Esophagus squamous epithelium (tissue), 5 donors: ENCODE measurements at regions not wholly inside any gene's neighbourhood (a gene's known extent, or its start where the extent isn't known, plus 50 kb on each side); places are given as distances from the start of the nearest gene placed in this dataset.

ENCODE experiments used
- DNase-seq: peaks from one replicate; lab custom pipeline; 2025; lab: John Stamatoyannopoulos, UW
- H3K27ac ChIP-seq, 4 donors: fragments of 200-600 bp; sonication (generic); one replicate each; pipeline ENCODE4 v1.5.1; 2016 to 2019; ENCODE audit warnings: mild to moderate bottlenecking in 1 of 4
- H3K27me3 ChIP-seq, 4 donors: fragments of 200-600 bp; sonication (generic); 1 replicate in 3 of 4; 2 replicates in 1 of 4; pipeline versions ENCODE4 v1.5.1 to v1.6.0; 2017 to 2021; ENCODE audit warnings: antibody characterized with exemption in 1 of 4
- H3K36me3 ChIP-seq, 3 donors: fragments of 200-600 bp; sonication (generic); one replicate each; pipeline ENCODE4 v1.5.1; 2016 to 2019
- H3K4me1 ChIP-seq, 3 donors: fragments of 200-600 bp; sonication (generic); one replicate each; pipeline ENCODE4 v1.5.1; 2017 to 2019
- H3K4me3 ChIP-seq, 4 donors: fragments of 200-600 bp; sonication (generic); 1 replicate in 3 of 4; 2 replicates in 1 of 4; pipeline ENCODE4 v1.5.1; 2016 to 2019; ENCODE audit warnings: mild to moderate bottlenecking in 2 of 4, moderate library complexity in 1 of 4
- H3K9me3 ChIP-seq, 3 donors: fragments of 200-600 bp; sonication (generic); one replicate each; pipeline ENCODE4 v1.5.1; 2016 to 2019
- CTCF ChIP-seq, 6 experiments: fragments of 450-650 bp in 4 of 6; fragments of 200-600 bp in 2 of 6; sonication (generic) in 2 of 6; IDR thresholded peaks; one replicate each; pipeline ENCODE4 v1.5.1; 2016 to 2019; ENCODE audit warnings: antibody characterized with exemption in 6 of 6, mild to moderate bottlenecking in 4 of 6, moderate library complexity in 4 of 6
- POLR2A ChIP-seq, 4 donors: fragments of 450-650 bp; IDR thresholded peaks; one replicate each; pipeline ENCODE4 v1.6.1; 2017; ENCODE audit warnings: antibody characterized with exemption in 4 of 4, mild to moderate bottlenecking in 4 of 4, moderate library complexity in 3 of 4
- WGBS, 2 donors: methylation state at CpG; one replicate each; pipeline ENCODE4 v1.1.5; 2018; 5-methylcytosine and 5-hydroxymethylcytosine counted together
- intact Hi-C: fragments of 100-400 bp; cut with DNase I; formaldehyde crosslinking; loops from one replicate; pipeline ENCODE4 v1.15.0; 2022
- donor health status: DM: yes; HTN: yes; CAD: no.

GRCh38 chrX:63128509-63128908 lies 222.6 kb downstream of the SPIN4 start:
- no peak for DNase-seq
- no peaks in the 10 kb centered on the region for H3K27me3 ChIP-seq
- TF ChIP-seq CTCF (IDR thresholded peaks at IDR 0.05) (peak in 3 of 6 experiments; percentile 13 to 40 (median 25)), POLR2A (IDR thresholded peaks at IDR 0.05) (no peak)
- no peak overlapping the region for H3K27ac ChIP-seq
- 0% methylated on average over 2 of the region's 2 CpGs for WGBS, 2 donors
- no peaks in the 10 kb centered on the region for H3K9me3 ChIP-seq
- H3K36me3 ChIP-seq: no peaks in the 10 kb centered on the region
- no peak overlapping the region for H3K4me3 ChIP-seq
- intact Hi-C loops: no loop called here
- H3K4me1 ChIP-seq: no peaks in the 10 kb centered on the region

DNA sequence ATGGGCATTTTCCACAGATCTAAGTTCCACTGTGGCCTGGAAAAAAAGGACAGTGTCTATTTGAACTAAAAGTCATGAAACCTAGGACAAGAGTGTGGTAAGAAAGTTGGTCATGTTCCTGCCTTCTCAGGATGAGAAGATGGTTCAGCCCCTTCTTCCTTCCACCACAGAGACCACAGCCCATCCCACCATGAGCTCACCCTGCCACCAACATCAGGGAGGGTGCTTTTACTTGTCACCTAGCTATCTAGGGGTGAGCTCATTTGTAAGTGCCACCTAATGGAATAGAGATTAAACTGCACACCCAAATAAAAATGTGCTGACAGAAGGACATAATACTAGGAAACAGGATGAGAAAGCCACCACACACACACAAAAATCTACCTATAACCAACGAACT lies 235.9 kb downstream of the SPIN4 start:
- DNase-seq: no peak
- intact Hi-C loops: no loop called here
- Histone ChIP-seq H3K36me3 (no peaks in the 10 kb centered on the region), H3K27ac (no peak overlapping the region), H3K4me1 (no peaks in the 10 kb centered on the region), H3K9me3 (no peaks in the 10 kb centered on the region), H3K4me3 (no peak overlapping the region), H3K27me3 (no peaks in the 10 kb centered on the region)
- TF ChIP-seq POLR2A (IDR thresholded peaks at IDR 0.05) (no peak), CTCF (IDR thresholded peaks at IDR 0.05) (no peak)
- WGBS, 2 donors: 7 to 8% methylated on average over 1 of the region's 1 CpG

DNA sequence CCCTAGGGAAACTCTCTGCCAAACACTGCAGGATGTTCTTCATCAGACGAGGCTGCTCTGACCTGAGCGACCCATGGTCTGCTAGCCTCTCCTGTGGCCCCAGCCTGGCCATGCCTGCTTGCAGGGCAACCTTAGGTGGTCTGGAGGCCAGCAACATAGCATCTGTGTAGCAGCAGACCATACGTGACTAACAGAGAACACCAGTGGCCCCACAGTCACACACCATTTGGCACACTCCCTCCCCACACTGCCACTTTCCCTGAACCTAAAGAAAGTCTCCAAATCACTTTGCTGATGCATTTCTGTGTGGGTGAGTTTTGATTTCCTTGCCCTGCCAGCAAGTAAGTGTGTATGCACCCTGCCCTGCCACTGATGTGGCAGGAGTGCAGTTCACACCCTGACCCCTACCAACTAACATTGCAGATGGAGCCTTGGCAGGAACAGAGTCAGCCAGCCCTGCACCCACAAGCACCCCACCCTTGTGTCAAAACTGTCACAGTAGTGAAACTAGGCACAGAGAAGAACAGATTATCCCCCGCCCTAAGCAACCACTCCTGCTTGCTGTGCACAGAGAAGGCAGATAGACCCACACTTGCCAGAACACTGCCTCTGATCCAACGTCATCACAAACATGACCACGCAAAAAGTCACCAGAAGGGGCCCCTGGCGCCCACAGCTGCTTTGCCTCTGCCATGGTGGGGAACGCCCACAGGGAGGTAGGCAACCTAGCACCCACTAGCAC lies 249.1 kb downstream of the SPIN4 start:
- 100% methylated on average over 1 of the region's 8 CpGs; no CpG with 5 or more reads in 1 of the 2 donors for WGBS, 2 donors

GRCh38 chrX:63058204-63058603 lies 292.9 kb downstream of the SPIN4 start:
- H3K27me3 ChIP-seq: no peaks in the 10 kb centered on the region
- no peak for DNase-seq
- no peaks in the 10 kb centered on the region for H3K36me3 ChIP-seq
- WGBS, 2 donors: 7 to 21% methylated on average over 1 to 2 of the region's 2 CpGs
- intact Hi-C loops: no loop called here
- H3K4me3 ChIP-seq: no peak overlapping the region
- no peaks in the 10 kb centered on the region for H3K9me3 ChIP-seq
- no peaks in the 10 kb centered on the region for H3K4me1 ChIP-seq
- no peak overlapping the region for H3K27ac ChIP-seq
- no peak for TF ChIP-seq CTCF (IDR thresholded peaks at IDR 0.05)
- no peak for TF ChIP-seq POLR2A (IDR thresholded peaks at IDR 0.05)

More for the DNA sequence above, 249.1 kb downstream of the SPIN4 start:
- H3K27ac ChIP-seq: no peak overlapping the region
- H3K9me3 ChIP-seq: peaks cover 0 to 19% (median 0%) of the 10 kb centered on the region in 3 donors
- H3K36me3 ChIP-seq: no peaks in the 10 kb centered on the region
- H3K4me3 ChIP-seq: no peak overlapping the region
- no peaks in the 10 kb centered on the region for H3K27me3 ChIP-seq
- intact Hi-C loops: no loop called here
- no peak for DNase-seq
- TF ChIP-seq POLR2A (IDR thresholded peaks at IDR 0.05) (no peak), CTCF (IDR thresholded peaks at IDR 0.05) (no peak)
- H3K4me1 ChIP-seq: no peaks in the 10 kb centered on the region

DNA sequence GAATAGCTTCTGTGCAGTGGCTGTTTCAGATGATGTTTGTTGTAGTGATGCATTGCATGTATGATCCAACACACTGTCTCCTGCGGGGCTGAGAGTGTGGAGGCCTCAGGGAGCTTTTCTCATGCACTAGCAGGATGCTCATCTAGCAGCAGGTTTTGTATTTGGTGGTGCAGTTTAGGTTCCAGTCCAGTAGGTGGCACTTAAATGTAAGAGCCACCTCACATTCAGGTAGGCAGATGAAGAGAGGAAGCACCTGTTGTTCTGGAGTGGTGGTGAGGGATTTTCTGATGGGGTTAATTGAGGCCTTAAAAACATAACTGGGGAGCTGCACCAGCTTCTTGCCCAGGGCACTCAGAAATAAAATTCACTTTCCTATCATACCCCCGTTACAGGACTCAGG lies 300.9 kb downstream of the SPIN4 start:
- DNase-seq: no peak
- TF ChIP-seq CTCF (IDR thresholded peaks at IDR 0.05) (peak in 1 of 6 experiments; percentile 11), POLR2A (IDR thresholded peaks at IDR 0.05) (no peak)
- Histone ChIP-seq H3K36me3 (no peaks in the 10 kb centered on the region), H3K9me3 (no peaks in the 10 kb centered on the region), H3K27me3 (no peaks in the 10 kb centered on the region), H3K27ac (no peak overlapping the region), H3K4me3 (no peak overlapping the region), H3K4me1 (no peaks in the 10 kb centered on the region)
- 55% methylated on average over 2 of the region's 2 CpGs; no CpG with 5 or more reads in 1 of the 2 donors for WGBS, 2 donors
- intact Hi-C loops: no loop called here
